Activated naive CD4-positive, alpha-beta T cell treated with anti-CD3 and anti-CD28 coated beads for 36 hours (primary cell): ENCODE measurements at regions not wholly inside any gene's neighbourhood (a gene's known extent, or its start where the extent isn't known, plus 50 kb on each side); places are given as distances from the start of the nearest gene placed in this dataset.

Source experiments
- CTCF ChIA-PET: fragments of 350-600 bp; sonication (Branson Sonifier 250); formaldehyde crosslinking; loops from one replicate; lab custom pipeline; 2021; ENCODE audit warnings: antibody characterized with exemption; lab: Charles Lee
- DNase-seq: peaks from one replicate; pipeline ENCODE4 v3.0.0-alpha.2; 2020
- H3K27ac Mint-ChIP-seq: one replicate; pipeline ENCODE4 v1.8.0; 2021; ENCODE audit warnings: mild to moderate bottlenecking, mixed read lengths
- H3K27me3 Mint-ChIP-seq: one replicate; pipeline ENCODE4 v1.8.0; 2021; ENCODE audit warnings: low read depth, mixed read lengths
- H3K36me3 Mint-ChIP-seq: one replicate; pipeline ENCODE4 v1.8.0; 2021; ENCODE audit warnings: low read depth, mixed read lengths
- H3K4me1 Mint-ChIP-seq: one replicate; pipeline ENCODE4 v1.8.0; 2021; ENCODE audit warnings: low read depth, mixed read lengths
- H3K4me3 Mint-ChIP-seq: one replicate; pipeline ENCODE4 v1.8.0; 2021; ENCODE audit warnings: mild to moderate bottlenecking, moderate library complexity, mixed read lengths
- H3K9me3 Mint-ChIP-seq: one replicate; pipeline ENCODE4 v1.8.0; 2021; ENCODE audit warnings: mixed read lengths
- intact Hi-C: fragments of 100-400 bp; cut with micrococcal nuclease; formaldehyde crosslinking; loops from one replicate; pipeline ENCODE4 v1.15.1; 2023

GRCh38 chr4:11722223-11722622 is 293.5 kb upstream of the HS3ST1 start:
- DNase-seq, result no peak
- H3K4me1 Mint-ChIP-seq, result no peaks in the 10 kb centered on the region
- CTCF ChIA-PET, result interaction anchor here (0.5 to 1.0 kb wide), 2 partner anchors 23 to 228 kb away, joined by 3 read pairs; no protein-coding TSS in a partner anchor
- H3K4me3 Mint-ChIP-seq, result no peak overlapping the region
- peaks cover 16% of the 10 kb centered on the region for H3K27me3 Mint-ChIP-seq
- no peaks in the 10 kb centered on the region for H3K9me3 Mint-ChIP-seq
- intact Hi-C loops, result no loop called here
- no peak overlapping the region for H3K27ac Mint-ChIP-seq
- no peaks in the 10 kb centered on the region for H3K36me3 Mint-ChIP-seq

- CTCF ChIA-PET, result interaction anchor here (0.6 kb wide), 1 partner anchor 363 kb away, joined by 3 read pairs; no protein-coding TSS in a partner anchor
- Mint-ChIP-seq H3K27ac (no peak overlapping the region), H3K27me3 (peaks cover 16% of the 10 kb centered on the region), H3K4me1 (no peaks in the 10 kb centered on the region), H3K36me3 (no peaks in the 10 kb centered on the region), H3K9me3 (no peaks in the 10 kb centered on the region), H3K4me3 (no peak overlapping the region)
- DNase-seq, result peak; percentile 14
- intact Hi-C loops, result loop anchor here (1.0 kb wide), 3 partner anchors 302 to 1166 kb away; no protein-coding TSS in a partner anchor
These were observed 291.6 kb upstream of the HS3ST1 start for GRCh38 chr4:11720292-11720691.

- Mint-ChIP-seq H3K9me3 (no peaks in the 10 kb centered on the region), H3K4me3 (no peak overlapping the region), H3K4me1 (no peaks in the 10 kb centered on the region), H3K36me3 (no peaks in the 10 kb centered on the region), H3K27me3 (peaks cover 16% of the 10 kb centered on the region), H3K27ac (no peak overlapping the region)
- CTCF ChIA-PET, result interaction anchor here (0.6 to 1.4 kb wide), 2 partner anchors 133 to 364 kb away, joined by 3 to 4 read pairs; no protein-coding TSS in a partner anchor
- DNase-seq, result no peak
- intact Hi-C loops, result loop anchor here (1.0 kb wide), 3 partner anchors 302 to 1166 kb away; no protein-coding TSS in a partner anchor
These were observed 291.2 kb upstream of the HS3ST1 start for GRCh38 chr4:11719879-11720278.

- Mint-ChIP-seq H3K36me3 (no peaks in the 10 kb centered on the region), H3K4me3 (no peak overlapping the region), H3K27ac (no peak overlapping the region), H3K4me1 (no peaks in the 10 kb centered on the region), H3K9me3 (no peaks in the 10 kb centered on the region), H3K27me3 (peaks cover 7% of the 10 kb centered on the region)
- intact Hi-C loops, result no loop called here
- CTCF ChIA-PET, result no interaction called here
- no peak for DNase-seq
These were observed 287.2 kb upstream of the HS3ST1 start for GRCh38 chr4:11715753-11716521.

- CTCF ChIA-PET, result interaction anchor here (0.6 to 0.7 kb wide), 2 partner anchors 46 to 75 kb away, joined by 3 to 4 read pairs; no protein-coding TSS in a partner anchor
- intact Hi-C loops, result no loop called here
- no peak overlapping the region for H3K27ac Mint-ChIP-seq
- H3K9me3 Mint-ChIP-seq, result no peaks in the 10 kb centered on the region
- no peak for DNase-seq
- no peak overlapping the region for H3K4me3 Mint-ChIP-seq
- no peaks in the 10 kb centered on the region for H3K4me1 Mint-ChIP-seq
- H3K27me3 Mint-ChIP-seq, result peaks cover 17% of the 10 kb centered on the region
- no peaks in the 10 kb centered on the region for H3K36me3 Mint-ChIP-seq
These were observed 281.9 kb upstream of the HS3ST1 start for GRCh38 chr4:11710453-11711093.

GRCh38 chr4:11704186-11704830 is 275.6 kb upstream of the HS3ST1 start:
- no peak for DNase-seq
- Mint-ChIP-seq H3K27ac (no peak overlapping the region), H3K4me1 (no peaks in the 10 kb centered on the region), H3K9me3 (no peaks in the 10 kb centered on the region), H3K4me3 (no peak overlapping the region), H3K27me3 (peaks cover 6% of the 10 kb centered on the region), H3K36me3 (no peaks in the 10 kb centered on the region)
- CTCF ChIA-PET, result no interaction called here
- intact Hi-C loops, result no loop called here

- Mint-ChIP-seq H3K9me3 (no peaks in the 10 kb centered on the region), H3K4me1 (no peaks in the 10 kb centered on the region), H3K27me3 (peaks cover 3% of the 10 kb centered on the region), H3K36me3 (no peaks in the 10 kb centered on the region), H3K27ac (no peak overlapping the region), H3K4me3 (no peak overlapping the region)
- intact Hi-C loops, result no loop called here
- CTCF ChIA-PET, result no interaction called here
- no peak for DNase-seq
These were observed 274.3 kb upstream of the HS3ST1 start for GRCh38 chr4:11702886-11703557.

GRCh38 chr4:11701966-11702725 is 273.5 kb upstream of the HS3ST1 start:
- Mint-ChIP-seq H3K4me1 (no peaks in the 10 kb centered on the region), H3K9me3 (no peaks in the 10 kb centered on the region), H3K27me3 (peaks cover 3% of the 10 kb centered on the region), H3K36me3 (no peaks in the 10 kb centered on the region), H3K27ac (no peak overlapping the region), H3K4me3 (no peak overlapping the region)
- intact Hi-C loops, result no loop called here
- CTCF ChIA-PET, result no interaction called here
- no peak for DNase-seq

GRCh38 chr4:11700751-11701226 is 272.1 kb upstream of the HS3ST1 start:
- Mint-ChIP-seq H3K4me1 (no peaks in the 10 kb centered on the region), H3K9me3 (no peaks in the 10 kb centered on the region), H3K4me3 (no peak overlapping the region), H3K36me3 (no peaks in the 10 kb centered on the region), H3K27me3 (peaks cover 3% of the 10 kb centered on the region), H3K27ac (no peak overlapping the region)
- intact Hi-C loops, result no loop called here
- CTCF ChIA-PET, result no interaction called here
- DNase-seq, result no peak

GRCh38 chr4:11698846-11699590 is 270.3 kb upstream of the HS3ST1 start:
- Mint-ChIP-seq H3K9me3 (no peaks in the 10 kb centered on the region), H3K36me3 (no peaks in the 10 kb centered on the region), H3K27ac (no peak overlapping the region), H3K27me3 (peaks cover 3% of the 10 kb centered on the region), H3K4me3 (no peak overlapping the region), H3K4me1 (no peaks in the 10 kb centered on the region)
- intact Hi-C loops, result no loop called here
- DNase-seq, result no peak
- CTCF ChIA-PET, result interaction anchor here (0.6 kb wide), 1 partner anchor 67 kb away, joined by 4 read pairs; no protein-coding TSS in a partner anchor

GRCh38 chr4:11698033-11698432 is 269.3 kb upstream of the HS3ST1 start:
- CTCF ChIA-PET, result no interaction called here
- peaks cover 4% of the 10 kb centered on the region for H3K27me3 Mint-ChIP-seq
- H3K36me3 Mint-ChIP-seq, result no peaks in the 10 kb centered on the region
- intact Hi-C loops, result no loop called here
- no peaks in the 10 kb centered on the region for H3K4me1 Mint-ChIP-seq
- no peak overlapping the region for H3K27ac Mint-ChIP-seq
- H3K9me3 Mint-ChIP-seq, result peaks cover 4% of the 10 kb centered on the region
- no peak overlapping the region for H3K4me3 Mint-ChIP-seq
- DNase-seq, result no peak
